PC-3 (cell line): ENCODE measurements at regions not wholly inside any gene's neighbourhood (a gene's known extent, or its start where the extent isn't known, plus 50 kb on each side); places are given as distances from the start of the nearest gene placed in this dataset.

Experiments
- ATAC-seq: fragments of 200-7000 bp; cut with Tn5 transposase; 2 replicates; pipeline ENCODE4 v1.9.1; 2020; ENCODE audit warnings: mild to moderate bottlenecking, moderate library complexity
- BruUV-seq: library from RNA; stranded (reverse); fragments of 400-500 nt; replicated peaks from 2 replicates; lab custom pipeline; 2021; lab: Mats Ljungman, UMichigan
- CTCF ChIA-PET: fragments of 300-600 bp; sonication (Branson Sonifier 250); formaldehyde crosslinking; loops from one replicate; lab custom pipeline; 2022; ENCODE audit warnings: antibody characterized with exemption; lab: Charles Lee
- POLR2A ChIA-PET: fragments of 300-600 bp; sonication (Branson Sonifier 250); formaldehyde crosslinking; loops from one replicate; lab custom pipeline; 2022; ENCODE audit warnings: antibody characterized with exemption; ENCODE audit not compliant: unreplicated experiment; lab: Charles Lee
- DNase-seq: peaks from one replicate; pipeline ENCODE4 v3.0.0-alpha.2; 2015
- H2AFZ ChIP-seq: fragments of 300-600 bp; sonication (generic); 2 replicates; pipeline ENCODE4 v1.6.0; 2016; ENCODE audit warnings: antibody characterized with exemption, low read length
- H3F3A ChIP-seq: fragments of 300-600 bp; sonication (generic); one replicate; pipeline ENCODE4 v1.6.0; 2017; ENCODE audit warnings: antibody characterized with exemption, low read length, control low read depth, mild to moderate bottlenecking; ENCODE audit not compliant: unreplicated experiment
- H3K27ac ChIP-seq: fragments of 300-600 bp; sonication (generic); 2 replicates; pipeline ENCODE4 v1.5.1; 2016; ENCODE audit warnings: mild to moderate bottlenecking, low read length
- H3K27me3 ChIP-seq: fragments of 300-600 bp; sonication (generic); 2 replicates; pipeline ENCODE4 v1.6.1; 2016; ENCODE audit warnings: low read length, mixed read lengths
- H3K36me3 ChIP-seq: fragments of 300-600 bp; sonication (generic); 2 replicates; pipeline ENCODE4 v1.6.1; 2016; ENCODE audit warnings: low read depth, mixed run types, low read length, mixed read lengths
- H3K4me1 ChIP-seq: fragments of 300-600 bp; sonication (generic); 2 replicates; pipeline ENCODE4 v1.5.1; 2016; ENCODE audit warnings: low read length; ENCODE audit not compliant: insufficient read depth
- H3K4me2 ChIP-seq: fragments of 300-600 bp; sonication (generic); 2 replicates; pipeline ENCODE4 v1.6.0; 2016; ENCODE audit warnings: low read length
- H3K4me3 ChIP-seq: fragments of 300-600 bp; sonication (generic); 2 replicates; pipeline ENCODE4 v1.5.1; 2016; ENCODE audit warnings: mild to moderate bottlenecking, low read length, mixed read lengths
- H3K79me2 ChIP-seq: fragments of 300-600 bp; sonication (generic); 2 replicates; pipeline ENCODE4 v1.6.1; 2017; ENCODE audit warnings: low read length, mixed read lengths
- H3K9ac ChIP-seq: fragments of 300-600 bp; sonication (generic); 2 replicates; pipeline ENCODE4 v1.6.0; 2016; ENCODE audit warnings: mild to moderate bottlenecking, low read length
- H3K9me2 ChIP-seq: fragments of 300-600 bp; sonication (generic); replicated peaks from 2 replicates; pipeline ENCODE4 v1.6.1; 2016; ENCODE audit warnings: mixed run types, low read length, mixed read lengths
- H3K9me3 ChIP-seq: fragments of 300-600 bp; sonication (generic); 2 replicates; pipeline ENCODE4 v1.6.1; 2016; ENCODE audit warnings: low read length, mixed read lengths
- H4K20me1 ChIP-seq: fragments of 300-600 bp; sonication (generic); 2 replicates; pipeline ENCODE4 v1.6.1; 2016; ENCODE audit warnings: low read length, mixed read lengths
- EZH2 ChIP-seq: fragments of 300-600 bp; sonication (generic); IDR thresholded peaks from one replicate; pipeline ENCODE4 v1.6.1; 2017; ENCODE audit warnings: antibody characterized with exemption, mild to moderate bottlenecking, low read length; ENCODE audit not compliant: unreplicated experiment
- EZH2phosphoT487 ChIP-seq: fragments of 300-600 bp; sonication (generic); IDR thresholded peaks from 2 replicates; pipeline ENCODE4 v1.6.1; 2018; ENCODE audit warnings: mild to moderate bottlenecking, antibody characterized with exemption, low read length, borderline replicate concordance
- intact Hi-C: fragments of 100-400 bp; cut with micrococcal nuclease; formaldehyde crosslinking; loops from 2 replicates; pipeline ENCODE4 v1.9.0; 2023
- TF ChIP-seq, protein P1 (sequence below): fragments of 300-600 bp; sonication (generic); conservative IDR thresholded peaks from 2 replicates; pipeline ENCODE4 v1.5.1; 2017; ENCODE audit warnings: antibody characterized with exemption, low read depth, mild to moderate bottlenecking, low read length

DNA sequence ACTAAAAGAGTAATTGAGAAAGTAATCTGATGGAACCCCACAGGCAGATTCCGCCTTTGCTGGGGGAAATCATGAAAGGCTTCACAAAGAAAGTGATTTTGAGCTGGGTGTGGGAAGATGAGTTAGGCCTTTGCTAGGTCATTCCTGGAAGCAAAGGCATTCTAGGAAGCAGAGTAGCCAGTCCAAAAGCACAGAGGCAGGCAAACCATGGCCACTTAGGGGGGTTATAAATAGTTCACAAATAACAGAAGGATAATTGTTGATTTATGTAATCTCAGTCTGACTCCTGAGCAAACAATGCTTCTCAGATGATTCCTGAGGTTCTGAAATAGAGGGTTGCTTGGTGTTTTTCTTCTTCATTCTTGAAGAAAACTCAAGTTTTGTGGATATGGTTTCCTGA lies 576.3 kb downstream of the NTRK3 start:
- CTCF ChIA-PET: no interaction called here
- BruUV-seq: no TSS peak
- no peaks in the 10 kb centered on the region for H3K36me3 ChIP-seq
- POLR2A ChIA-PET: no interaction called here
- no peak overlapping the region for H3K4me3 ChIP-seq
- no peaks in the 10 kb centered on the region for H3F3A ChIP-seq
- ATAC-seq (no peak), DNase-seq (no peak)
- H4K20me1 ChIP-seq: no peaks in the 10 kb centered on the region
- H3K4me2 ChIP-seq: no peak overlapping the region
- intact Hi-C loops: no loop called here
- H3K9ac ChIP-seq: no peak overlapping the region
- H3K27me3 ChIP-seq: no peaks in the 10 kb centered on the region
- H3K4me1 ChIP-seq: no peaks in the 10 kb centered on the region
- no peak overlapping the region for H2AFZ ChIP-seq
- H3K79me2 ChIP-seq: no peaks in the 10 kb centered on the region
- no peak overlapping the region for H3K27ac ChIP-seq
- H3K9me3 ChIP-seq: no peaks in the 10 kb centered on the region
- no peaks in the 10 kb centered on the region for H3K9me2 ChIP-seq
- no peak for TF ChIP-seq EZH2
- TF ChIP-seq EZH2phosphoT487: no peak
- TF ChIP-seq, protein P1, sequence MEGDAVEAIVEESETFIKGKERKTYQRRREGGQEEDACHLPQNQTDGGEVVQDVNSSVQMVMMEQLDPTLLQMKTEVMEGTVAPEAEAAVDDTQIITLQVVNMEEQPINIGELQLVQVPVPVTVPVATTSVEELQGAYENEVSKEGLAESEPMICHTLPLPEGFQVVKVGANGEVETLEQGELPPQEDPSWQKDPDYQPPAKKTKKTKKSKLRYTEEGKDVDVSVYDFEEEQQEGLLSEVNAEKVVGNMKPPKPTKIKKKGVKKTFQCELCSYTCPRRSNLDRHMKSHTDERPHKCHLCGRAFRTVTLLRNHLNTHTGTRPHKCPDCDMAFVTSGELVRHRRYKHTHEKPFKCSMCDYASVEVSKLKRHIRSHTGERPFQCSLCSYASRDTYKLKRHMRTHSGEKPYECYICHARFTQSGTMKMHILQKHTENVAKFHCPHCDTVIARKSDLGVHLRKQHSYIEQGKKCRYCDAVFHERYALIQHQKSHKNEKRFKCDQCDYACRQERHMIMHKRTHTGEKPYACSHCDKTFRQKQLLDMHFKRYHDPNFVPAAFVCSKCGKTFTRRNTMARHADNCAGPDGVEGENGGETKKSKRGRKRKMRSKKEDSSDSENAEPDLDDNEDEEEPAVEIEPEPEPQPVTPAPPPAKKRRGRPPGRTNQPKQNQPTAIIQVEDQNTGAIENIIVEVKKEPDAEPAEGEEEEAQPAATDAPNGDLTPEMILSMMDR: no peak

DNA sequence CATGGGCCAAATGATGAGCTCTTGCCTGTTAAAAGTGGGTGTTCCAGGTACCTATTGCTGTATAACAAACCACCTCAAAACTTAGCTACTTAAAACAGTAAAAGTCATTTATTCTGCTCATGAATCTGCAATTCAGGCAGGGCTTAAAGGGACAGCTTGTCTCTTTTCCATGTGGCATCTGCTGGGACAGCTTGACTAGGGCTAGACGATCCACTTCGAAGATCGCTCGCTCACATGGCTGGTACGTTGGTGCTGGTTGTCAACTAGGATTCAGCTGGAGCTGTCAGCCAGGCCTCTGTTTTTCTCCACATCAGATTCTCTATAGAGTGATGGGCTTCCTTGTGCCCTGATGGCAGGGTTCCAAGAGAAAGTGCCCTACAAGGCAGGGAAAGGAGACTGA lies 581.3 kb downstream of the NTRK3 start:
- CTCF ChIA-PET: no interaction called here
- Histone ChIP-seq H3K4me1 (no peaks in the 10 kb centered on the region), H4K20me1 (no peaks in the 10 kb centered on the region), H3K9me3 (no peaks in the 10 kb centered on the region), H3K9me2 (no peaks in the 10 kb centered on the region), H3K4me3 (no peak overlapping the region), H3K27me3 (no peaks in the 10 kb centered on the region), H3K36me3 (no peaks in the 10 kb centered on the region), H3F3A (no peaks in the 10 kb centered on the region), H3K4me2 (no peak overlapping the region), H3K9ac (no peak overlapping the region), H3K27ac (no peak overlapping the region), H2AFZ (no peak overlapping the region), H3K79me2 (no peaks in the 10 kb centered on the region)
- DNase-seq (no peak), ATAC-seq (no peak)
- TF ChIP-seq, protein P1: no peak
- TF ChIP-seq EZH2 (no peak), EZH2phosphoT487 (no peak)
- intact Hi-C loops: no loop called here
- no TSS peak for BruUV-seq
- POLR2A ChIA-PET: no interaction called here

DNA sequence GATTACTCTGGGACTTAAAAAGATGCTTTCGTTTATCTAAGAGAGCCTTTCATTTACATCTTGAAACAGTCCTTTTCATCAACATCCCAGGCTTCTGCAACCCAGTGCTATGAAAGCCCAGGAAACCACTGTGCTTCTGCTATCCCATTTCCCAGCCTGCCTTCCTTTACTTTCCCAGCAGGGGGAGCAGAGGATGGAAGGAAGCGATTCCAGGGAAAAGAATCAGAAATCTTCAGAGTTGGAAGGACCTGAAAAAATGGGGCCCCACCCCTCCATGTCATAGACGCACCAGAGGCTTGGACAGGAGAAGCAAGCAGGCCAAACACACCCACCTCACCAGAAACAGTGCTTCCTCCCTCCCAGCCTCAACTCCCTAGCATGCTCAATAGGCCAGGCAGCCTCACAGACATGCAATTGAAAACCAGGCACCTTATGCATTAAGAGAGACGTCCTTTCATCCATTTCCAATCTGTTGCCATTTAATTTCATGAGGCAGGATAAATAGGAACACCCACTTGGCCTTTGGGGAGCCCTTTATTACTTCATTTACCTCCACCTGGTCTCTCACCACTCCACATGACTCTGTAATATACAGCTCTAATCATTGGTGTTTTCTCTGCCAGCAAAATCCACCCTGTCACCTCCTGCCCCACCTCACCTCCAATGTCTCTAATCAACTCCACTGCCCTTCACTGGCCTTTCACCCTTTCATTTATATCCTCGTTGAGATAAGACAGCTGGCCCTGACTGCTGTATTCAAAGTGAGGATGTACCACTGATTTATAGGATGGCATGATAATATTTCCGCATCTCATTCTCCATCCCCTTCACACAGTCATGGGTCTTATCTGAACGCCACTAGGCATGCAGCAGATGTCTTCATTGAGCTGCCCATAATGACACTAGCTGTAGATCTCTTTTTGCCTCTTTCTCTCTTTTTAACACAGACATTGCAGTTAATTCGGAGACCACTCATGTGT lies 583.9 kb downstream of the NTRK3 start:
- Histone ChIP-seq H3F3A (no peaks in the 10 kb centered on the region), H3K27ac (no peak overlapping the region), H3K79me2 (no peaks in the 10 kb centered on the region), H3K9ac (no peak overlapping the region), H3K9me3 (no peaks in the 10 kb centered on the region), H3K36me3 (no peaks in the 10 kb centered on the region), H3K4me1 (0 out of 2 replicates have a peak, but pooled peaks cover 5% of the 10 kb centered on the region), H4K20me1 (no peaks in the 10 kb centered on the region), H2AFZ (no peak overlapping the region), H3K27me3 (no peaks in the 10 kb centered on the region), H3K4me2 (no peak overlapping the region), H3K9me2 (no peaks in the 10 kb centered on the region), H3K4me3 (no peak overlapping the region)
- CTCF ChIA-PET: no interaction called here
- DNase-seq (peak; percentile 38), ATAC-seq (no peak)
- TF ChIP-seq EZH2phosphoT487 (no peak), EZH2 (no peak)
- TF ChIP-seq, protein P1: peak; percentile 59
- POLR2A ChIA-PET: no interaction called here
- intact Hi-C loops: no loop called here
- BruUV-seq: no TSS peak
